Immature natural killer cell (primary cell): ENCODE measurements at regions not wholly inside any gene's neighbourhood (a gene's known extent, or its start where the extent isn't known, plus 50 kb on each side); places are given as distances from the start of the nearest gene placed in this dataset.

Experiments
- DNase-seq, 3 donors: peaks; one replicate each; pipeline ENCODE4 v3.0.0; 2022; ENCODE audit warnings: mixed read lengths in 1 of 3
- H3K27ac Mint-ChIP-seq, 6 donors: one replicate each; pipeline ENCODE4 v1.8.0; 2020; ENCODE audit warnings: mixed read lengths in 6 of 6, mild to moderate bottlenecking in 5 of 6, inconsistent platforms in 4 of 6, moderate library complexity in 3 of 6
- H3K27me3 Mint-ChIP-seq, 3 donors: one replicate each; pipeline ENCODE4 v1.8.0; 2020 to 2021; ENCODE audit warnings: low read depth in 3 of 3, mild to moderate bottlenecking in 3 of 3, mixed read lengths in 3 of 3, moderate library complexity in 3 of 3, inconsistent platforms in 1 of 3
- H3K36me3 Mint-ChIP-seq, 3 donors: one replicate each; pipeline ENCODE4 v1.8.0; 2020; ENCODE audit warnings: mixed read lengths in 3 of 3, inconsistent platforms in 2 of 3, mild to moderate bottlenecking in 2 of 3
- H3K4me1 Mint-ChIP-seq, 2 donors: one replicate each; pipeline ENCODE4 v1.8.0; 2020; ENCODE audit warnings: inconsistent platforms in 2 of 2, mild to moderate bottlenecking in 2 of 2, mixed read lengths in 2 of 2, moderate library complexity in 1 of 2
- H3K4me3 Mint-ChIP-seq, 5 donors: one replicate each; pipeline ENCODE4 v1.8.0; 2020; ENCODE audit warnings: mild to moderate bottlenecking in 5 of 5, mixed read lengths in 5 of 5, inconsistent platforms in 3 of 5, moderate library complexity in 3 of 5
- H3K9me3 Mint-ChIP-seq, 6 donors: one replicate each; pipeline ENCODE4 v1.8.0; 2020; ENCODE audit warnings: mild to moderate bottlenecking in 6 of 6, mixed read lengths in 6 of 6, inconsistent platforms in 4 of 6, moderate library complexity in 3 of 6

- Mint-ChIP-seq H3K9me3 (peaks cover 4 to 13% (median 9%) of the 10 kb centered on the region in 6 donors), H3K27ac (no peak overlapping the region), H3K36me3 (no peaks in the 10 kb centered on the region), H3K27me3 (no peaks in the 10 kb centered on the region), H3K4me1 (no peaks in the 10 kb centered on the region), H3K4me3 (no peak overlapping the region)
- no peak for DNase-seq
Observed at GRCh38 chr7:126026421-126027088, 1096.9 kb upstream of the POT1 start.

DNA sequence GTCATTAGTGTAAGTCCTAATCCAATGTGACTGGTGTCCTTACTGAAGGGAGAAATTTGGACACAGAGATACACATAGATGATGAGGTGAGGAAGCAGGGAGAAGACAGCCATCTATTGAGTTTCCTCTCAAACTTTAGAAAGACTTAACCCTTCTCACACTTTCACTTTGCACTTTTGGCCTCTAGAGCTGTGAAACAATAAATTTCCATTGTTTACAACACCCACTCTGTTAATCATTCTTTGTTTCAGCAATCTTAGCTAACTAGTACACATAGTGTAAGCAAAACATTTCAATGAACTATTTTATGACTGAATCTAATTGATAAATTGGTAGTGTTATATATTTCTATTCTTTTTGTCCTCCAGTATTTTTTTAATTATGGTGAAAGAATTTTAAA is 1092.8 kb upstream of the POT1 start:
- Mint-ChIP-seq H3K27me3 (no peaks in the 10 kb centered on the region), H3K27ac (no peak overlapping the region), H3K9me3 (peaks cover 0 to 20% (median 6%) of the 10 kb centered on the region in 6 donors), H3K4me3 (no peak overlapping the region), H3K36me3 (no peaks in the 10 kb centered on the region), H3K4me1 (no peaks in the 10 kb centered on the region)
- no peak for DNase-seq

DNA sequence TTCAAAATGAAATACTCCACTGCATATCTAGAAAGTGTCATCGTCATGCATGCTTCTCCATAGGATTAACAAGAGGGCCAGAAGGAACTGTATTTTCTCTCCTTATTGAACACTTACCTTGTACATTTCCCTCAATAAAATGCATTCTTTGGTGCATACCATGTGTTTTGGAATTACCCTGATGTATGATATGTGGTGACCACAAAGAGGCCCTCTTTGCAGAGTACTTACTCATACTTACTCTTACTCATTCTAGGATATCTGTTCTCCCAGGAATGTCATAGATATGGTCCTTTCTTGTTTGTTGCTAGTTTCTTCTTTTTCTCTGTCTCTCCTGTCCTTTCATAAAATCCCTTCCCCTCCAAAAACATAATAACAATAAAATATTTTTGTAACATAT is 1087.1 kb upstream of the POT1 start:
- DNase-seq: no peak
- no peaks in the 10 kb centered on the region for H3K36me3 Mint-ChIP-seq
- H3K4me3 Mint-ChIP-seq: no peak overlapping the region
- H3K27ac Mint-ChIP-seq: no peak overlapping the region
- no peaks in the 10 kb centered on the region for H3K4me1 Mint-ChIP-seq
- H3K27me3 Mint-ChIP-seq: peaks cover 0 to 2% (median 0%) of the 10 kb centered on the region in 3 donors
- peaks cover 4 to 49% (median 17%) of the 10 kb centered on the region in 6 donors for H3K9me3 Mint-ChIP-seq

DNA sequence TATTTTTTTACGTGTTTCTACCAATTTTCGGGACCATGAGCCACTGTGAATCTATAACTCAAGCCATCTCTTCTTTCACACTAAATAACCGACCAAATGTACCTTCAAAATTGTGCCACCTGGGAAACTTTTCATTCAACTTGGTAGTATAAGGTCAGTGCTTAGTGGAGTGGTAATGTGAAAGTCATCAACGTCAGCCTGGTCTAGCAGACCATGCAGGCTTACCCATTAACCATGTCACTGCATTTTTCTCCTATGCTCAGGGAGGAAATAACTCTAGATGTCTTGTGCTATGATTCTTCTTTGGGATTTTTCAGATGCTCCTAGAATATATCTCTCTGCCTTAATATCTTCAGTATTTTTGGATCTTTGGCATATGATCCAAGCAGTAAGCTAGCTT is 1075.4 kb upstream of the POT1 start:
- no peak overlapping the region for H3K4me3 Mint-ChIP-seq
- no peak for DNase-seq
- no peaks in the 10 kb centered on the region for H3K36me3 Mint-ChIP-seq
- no peaks in the 10 kb centered on the region for H3K4me1 Mint-ChIP-seq
- H3K27ac Mint-ChIP-seq: no peak overlapping the region
- peaks cover 14 to 47% (median 21%) of the 10 kb centered on the region in 6 donors for H3K9me3 Mint-ChIP-seq
- peaks cover 0 to 3% (median 2%) of the 10 kb centered on the region in 3 donors for H3K27me3 Mint-ChIP-seq

DNA sequence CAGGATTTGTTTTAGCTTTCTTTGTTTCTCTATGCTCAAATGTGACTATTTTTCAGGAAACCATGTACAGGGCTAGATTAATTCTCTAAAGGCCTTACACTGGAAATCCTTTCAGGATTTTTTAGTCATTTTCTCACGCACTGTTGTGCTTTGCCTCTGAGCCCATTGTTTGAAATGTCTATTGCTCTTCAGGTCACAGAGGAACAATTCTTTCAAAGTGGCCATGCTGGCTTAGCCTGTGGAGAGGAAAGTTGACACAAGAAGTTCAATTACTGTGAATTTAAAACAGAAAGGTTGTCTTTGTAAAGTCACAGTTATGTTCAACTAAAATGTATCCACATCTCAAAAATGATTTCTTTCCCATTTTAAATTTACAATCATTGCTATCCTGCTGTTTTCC is 1071.7 kb upstream of the POT1 start:
- Mint-ChIP-seq H3K9me3 (peaks cover 14 to 44% (median 22%) of the 10 kb centered on the region in 6 donors), H3K4me1 (no peaks in the 10 kb centered on the region), H3K27ac (no peak overlapping the region), H3K36me3 (peaks cover 0 to under 1% (median 0%) of the 10 kb centered on the region in 3 donors), H3K4me3 (no peak overlapping the region), H3K27me3 (peaks cover 0 to 2% (median 0%) of the 10 kb centered on the region in 3 donors)
- no peak for DNase-seq

GRCh38 chr7:125984795-125985194 is 1055.2 kb upstream of the POT1 start:
- H3K9me3 Mint-ChIP-seq: peaks cover 8 to 52% (median 30%) of the 10 kb centered on the region in 6 donors
- no peaks in the 10 kb centered on the region for H3K4me1 Mint-ChIP-seq
- H3K27me3 Mint-ChIP-seq: peaks cover 0 to 3% (median 0%) of the 10 kb centered on the region in 3 donors
- DNase-seq: no peak
- H3K27ac Mint-ChIP-seq: no peak overlapping the region
- no peak overlapping the region for H3K4me3 Mint-ChIP-seq
- H3K36me3 Mint-ChIP-seq: no peaks in the 10 kb centered on the region

DNA sequence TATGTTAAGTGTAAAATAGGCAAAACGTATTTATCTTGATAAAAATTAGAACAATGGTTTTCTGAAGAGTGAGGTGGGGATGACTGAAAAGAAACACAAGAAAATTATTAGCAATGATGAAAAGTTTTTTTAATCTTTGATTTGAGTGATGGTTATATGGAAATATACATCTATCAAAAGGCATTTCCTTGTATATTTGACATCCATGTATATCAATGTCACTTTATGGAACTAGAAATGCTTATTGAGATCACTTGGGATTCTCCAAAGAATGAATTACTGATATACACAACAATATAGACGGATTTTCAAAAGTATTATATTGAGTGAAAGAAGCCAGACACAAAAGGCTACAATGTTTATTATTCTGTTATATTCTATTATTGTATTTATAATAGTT is 1042.0 kb upstream of the POT1 start:
- DNase-seq: no peak
- H3K36me3 Mint-ChIP-seq: no peaks in the 10 kb centered on the region
- no peak overlapping the region for H3K27ac Mint-ChIP-seq
- H3K27me3 Mint-ChIP-seq: no peaks in the 10 kb centered on the region
- no peaks in the 10 kb centered on the region for H3K4me1 Mint-ChIP-seq
- H3K4me3 Mint-ChIP-seq: no peak overlapping the region
- H3K9me3 Mint-ChIP-seq: peaks cover 0 to 8% (median 0%) of the 10 kb centered on the region in 6 donors

- no peaks in the 10 kb centered on the region for H3K36me3 Mint-ChIP-seq
- no peak overlapping the region for H3K27ac Mint-ChIP-seq
- H3K27me3 Mint-ChIP-seq: no peaks in the 10 kb centered on the region
- no peak for DNase-seq
- H3K4me3 Mint-ChIP-seq: no peak overlapping the region
- no peaks in the 10 kb centered on the region for H3K4me1 Mint-ChIP-seq
- peaks cover 0 to 16% (median 5%) of the 10 kb centered on the region in 6 donors for H3K9me3 Mint-ChIP-seq
Observed at GRCh38 chr7:125966278-125967048, 1036.8 kb upstream of the POT1 start.

DNA sequence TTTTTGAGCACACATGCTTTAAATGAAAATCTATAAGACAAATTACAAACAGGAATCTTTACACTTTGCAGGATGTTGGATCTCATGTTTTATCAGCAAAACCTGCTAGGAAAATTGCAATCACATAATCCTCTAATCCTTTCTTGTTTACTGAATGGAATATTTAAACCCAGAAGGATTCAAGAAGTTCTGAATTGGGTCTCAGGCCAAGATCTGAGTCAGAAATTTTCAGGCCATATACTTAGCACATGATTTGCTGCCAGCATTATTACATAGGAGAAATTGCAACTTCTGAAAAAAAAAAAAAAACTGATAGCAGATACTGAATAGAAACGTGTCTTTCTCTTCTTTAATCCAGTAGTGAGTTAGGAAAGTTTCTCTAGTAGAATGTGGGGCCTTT is 1005.3 kb upstream of the POT1 start:
- H3K27ac Mint-ChIP-seq: no peak overlapping the region
- peaks cover 7 to 27% (median 15%) of the 10 kb centered on the region in 6 donors for H3K9me3 Mint-ChIP-seq
- no peaks in the 10 kb centered on the region for H3K36me3 Mint-ChIP-seq
- H3K27me3 Mint-ChIP-seq: no peaks in the 10 kb centered on the region
- no peaks in the 10 kb centered on the region for H3K4me1 Mint-ChIP-seq
- no peak overlapping the region for H3K4me3 Mint-ChIP-seq
- no peak for DNase-seq

DNA sequence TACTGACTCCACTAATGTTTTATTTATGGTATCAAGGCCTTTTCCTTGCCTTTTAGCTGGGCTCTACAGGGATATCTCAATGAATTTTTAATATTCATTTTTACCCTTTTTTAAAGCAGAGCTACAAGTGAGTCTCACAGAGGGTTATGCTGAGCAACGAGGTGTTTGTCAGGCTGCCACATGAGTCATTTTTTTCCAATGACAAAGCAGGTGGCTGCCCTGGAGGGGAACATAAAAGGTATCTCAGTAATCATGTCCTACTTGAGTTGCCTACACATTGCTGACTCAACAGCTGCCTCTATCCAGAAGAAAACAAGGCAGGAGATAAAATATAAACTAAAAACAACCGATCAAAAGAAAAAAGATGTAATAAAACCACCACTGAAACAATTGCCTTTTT is 1004.9 kb upstream of the POT1 start:
- H3K27me3 Mint-ChIP-seq: no peaks in the 10 kb centered on the region
- H3K36me3 Mint-ChIP-seq: no peaks in the 10 kb centered on the region
- DNase-seq: no peak
- H3K27ac Mint-ChIP-seq: no peak overlapping the region
- H3K4me3 Mint-ChIP-seq: no peak overlapping the region
- peaks cover 6 to 23% (median 12%) of the 10 kb centered on the region in 6 donors for H3K9me3 Mint-ChIP-seq
- no peaks in the 10 kb centered on the region for H3K4me1 Mint-ChIP-seq

GRCh38 chr7:125930848-125931247 is 1001.2 kb upstream of the POT1 start:
- Mint-ChIP-seq H3K4me1 (no peaks in the 10 kb centered on the region), H3K36me3 (no peaks in the 10 kb centered on the region), H3K27ac (no peak overlapping the region), H3K27me3 (no peaks in the 10 kb centered on the region), H3K4me3 (no peak overlapping the region), H3K9me3 (peaks cover 4 to 14% (median 9%) of the 10 kb centered on the region in 6 donors)
- no peak for DNase-seq

- Mint-ChIP-seq H3K27ac (no peak overlapping the region), H3K27me3 (no peaks in the 10 kb centered on the region)
Observed at GRCh38 chr7:125927556-125927955, 997.9 kb upstream of the POT1 start.

DNA sequence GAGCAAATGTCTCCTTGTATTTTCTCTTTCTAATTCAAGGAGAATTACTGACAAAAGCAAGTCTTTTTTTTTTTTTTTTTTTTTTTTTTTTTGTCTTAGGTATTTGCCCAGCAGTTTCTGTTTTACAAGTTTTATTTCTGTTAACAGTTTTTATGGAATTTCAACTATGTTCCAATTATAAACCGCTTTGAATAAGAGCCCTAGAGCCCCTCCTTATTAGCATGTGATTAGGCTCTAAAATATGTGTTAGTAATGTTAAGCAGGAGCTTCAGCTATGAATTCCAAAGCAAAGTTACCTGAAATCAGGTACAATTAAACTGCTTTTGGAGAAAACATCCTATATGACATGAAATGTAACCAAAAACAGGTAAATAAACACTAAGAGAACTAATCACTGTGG is 997.0 kb upstream of the POT1 start:
- Mint-ChIP-seq H3K27ac (no peak overlapping the region), H3K4me3 (no peak overlapping the region)

More at GRCh38 chr7:125927556-125927955, 997.9 kb upstream of the POT1 start:
- Mint-ChIP-seq H3K4me3 (no peak overlapping the region), H3K9me3 (peaks cover 3 to 17% (median 9%) of the 10 kb centered on the region in 6 donors), H3K36me3 (no peaks in the 10 kb centered on the region), H3K4me1 (no peaks in the 10 kb centered on the region)
- DNase-seq: no peak

DNA sequence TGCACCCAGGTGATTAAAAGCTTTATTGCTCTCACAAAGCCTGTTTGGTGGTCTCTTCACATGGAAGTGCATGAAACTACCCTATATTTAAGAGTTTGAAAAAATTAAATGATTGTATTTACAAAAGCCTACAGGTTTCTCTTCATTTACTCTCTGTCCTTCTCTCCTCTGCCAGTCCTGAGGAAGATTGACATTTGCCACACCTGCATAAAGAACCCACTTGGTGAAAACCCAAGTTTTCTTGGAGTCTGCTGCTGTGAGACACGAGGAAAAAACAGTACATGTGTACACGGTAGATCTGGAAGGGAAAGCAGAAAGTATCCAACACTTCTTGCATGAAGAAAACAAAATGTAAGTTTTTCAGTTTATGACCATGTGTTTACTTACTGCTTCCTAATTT is 994.4 kb upstream of the POT1 start:
- Mint-ChIP-seq H3K9me3 (peaks cover 6 to 23% (median 11%) of the 10 kb centered on the region in 6 donors), H3K4me3 (no peak overlapping the region), H3K27me3 (no peaks in the 10 kb centered on the region), H3K36me3 (no peaks in the 10 kb centered on the region), H3K27ac (no peak overlapping the region), H3K4me1 (no peaks in the 10 kb centered on the region)
- no peak for DNase-seq

More for the DNA sequence above, 997.0 kb upstream of the POT1 start:
- H3K9me3 Mint-ChIP-seq: peaks cover 3 to 17% (median 9%) of the 10 kb centered on the region in 6 donors
- no peaks in the 10 kb centered on the region for H3K36me3 Mint-ChIP-seq
- H3K4me1 Mint-ChIP-seq: no peaks in the 10 kb centered on the region
- no peaks in the 10 kb centered on the region for H3K27me3 Mint-ChIP-seq
- no peak for DNase-seq
